ENCODE measurements at regions not wholly inside any gene's neighbourhood (a gene's known extent, or its start where the extent isn't known, plus 50 kb on each side); places are given as distances from the start of the nearest gene placed in this dataset.

- Histone ChIP-seq H3K4ac (ENCODE audit: low read depth, low read length) (no peak overlapping the region), H3K18ac (ENCODE audit: insufficient read length, low read depth, low read length) (no peak overlapping the region), H4K8ac (replicated peaks; ENCODE audit: insufficient read length, low read depth, low read length) (no peak overlapping the region), H2BK12ac (ENCODE audit: insufficient read length, low read depth, low read length) (no peak overlapping the region), H3K79me1 (ENCODE audit: insufficient read depth, low read depth, low read length, poor library complexity, severe bottlenecking) (peaks cover 3% of the 10 kb centered on the region), H2AK5ac (ENCODE audit: insufficient read length, low read length) (no peak overlapping the region), H4K91ac (ENCODE audit: insufficient read length, low read depth, low read length) (no peak overlapping the region), H3K23ac (ENCODE audit: insufficient read length, low read depth, low read length) (no peak overlapping the region), H2BK15ac (ENCODE audit: low read depth, low read length) (no peak overlapping the region), H3K14ac (ENCODE audit: insufficient read depth, low read length) (no peak overlapping the region), H2AFZ (ENCODE audit: low read length) (no peak overlapping the region), H3K27me3 (ENCODE audit: insufficient read depth, low read length) (no peaks in the 10 kb centered on the region), H3T11ph (ENCODE audit: low read length) (no peak overlapping the region), H3K9me3 (ENCODE audit: control insufficient read depth, low read depth, low read length) (no peaks in the 10 kb centered on the region), H4K5ac (ENCODE audit: insufficient read length, low read depth, low read length) (no peak overlapping the region), H3K56ac (ENCODE audit: insufficient read length, low read depth, low read length) (no peak overlapping the region), H3K4me1 (ENCODE audit: insufficient read depth, low read length) (0 out of 2 replicates have a peak, but pooled peaks cover 3% of the 10 kb centered on the region), H4K20me1 (ENCODE audit: control insufficient read depth, insufficient read depth, insufficient read length) (no peaks in the 10 kb centered on the region), H3K9ac (ENCODE audit: extremely low read depth, insufficient read length, low read length) (no peak overlapping the region), H3K79me2 (ENCODE audit: insufficient read depth, low read length) (no peaks in the 10 kb centered on the region), H3K4me2 (ENCODE audit: insufficient read depth, insufficient read length, low read length) (no peak overlapping the region), H2BK120ac (ENCODE audit: low read depth, low read length, poor library complexity, severe bottlenecking) (no peak overlapping the region), H2BK20ac (ENCODE audit: low read depth, low read length, poor library complexity, severe bottlenecking) (no peak overlapping the region), H3K23me2 (ENCODE audit: insufficient read length, low read depth, low read length, poor library complexity, severe bottlenecking) (no peaks in the 10 kb centered on the region), H2BK5ac (ENCODE audit: insufficient read length, low read length) (no peak overlapping the region), H3K27ac (ENCODE audit: insufficient read length, low read depth, low read length) (no peak overlapping the region)
- H3K36me3 Mint-ChIP-seq (ENCODE audit: insufficient read depth in 1 of 3, low read depth in 3 of 3) = no peaks in the 10 kb centered on the region
- no peaks in the 10 kb centered on the region; a peak in 1 of 5 replicates for H3K9me3 Mint-ChIP-seq
- no peak for DNase-seq
- WGBS (ENCODE audit: extremely low coverage, insufficient read length, low lambda C conversion rate) = no CpG with 5 or more reads among the region's 1 CpG
- no peak for TF ChIP-seq CTCF (conservative IDR thresholded peaks at IDR 0.05)
- H3K27me3 Mint-ChIP-seq (ENCODE audit: low read depth) = no peaks in the 10 kb centered on the region
- H3K4me3 Mint-ChIP-seq = no peak overlapping the region
- H3K27ac Mint-ChIP-seq = no peak overlapping the region
- H3K4me1 Mint-ChIP-seq = peaks cover 7 to 17% of the 10 kb centered on the region in 2 experiments
Observed at GRCh38 chr12:66999141-66999540, 270.0 kb upstream of the CAND1 start.
